ENCODE measurements at regions not wholly inside any gene's neighbourhood (a gene's known extent, or its start where the extent isn't known, plus 50 kb on each side); places are given as distances from the start of the nearest gene placed in this dataset.

- Histone ChIP-seq H3K4me3 (no peak overlapping the region), H3K9me3 (no peaks in the 10 kb centered on the region), H3K4me1 (ENCODE audit: insufficient read depth) (peaks cover 3% of the 10 kb centered on the region), H3K27ac (no peak overlapping the region), H3K36me3 (no peaks in the 10 kb centered on the region), H3K27me3 (no peaks in the 10 kb centered on the region)
- WGBS, 3 donors: 64 to 70% (median 68%) methylated on average over 1 of the region's 1 CpG
- no peak for DNase-seq
- TF ChIP-seq CTCF (IDR thresholded peaks at IDR 0.05): no peak
- TF ChIP-seq POLR2A (IDR thresholded peaks at IDR 0.05): no peak
- intact Hi-C loops (cut with DNase I): no loop called here
Measured at GRCh38 chr10:10855151-10855581, 162.5 kb upstream of the CELF2 start.

GRCh38 chr10:10860455-10860976 is 157.2 kb upstream of the CELF2 start:
- TF ChIP-seq POLR2A (IDR thresholded peaks at IDR 0.05) (no peak), CTCF (IDR thresholded peaks at IDR 0.05) (no peak), EP300 (IDR thresholded peaks at IDR 0.05) (no peak)
- no peaks in the 10 kb centered on the region for H3K36me3 ChIP-seq
- DNase-seq: no peak
- no peaks in the 10 kb centered on the region for H3K4me1 ChIP-seq (ENCODE audit: insufficient read depth)
- H3K4me3 ChIP-seq: no peak overlapping the region
- H3K27ac ChIP-seq: no peak overlapping the region
- intact Hi-C loops (cut with DNase I): no loop called here
- WGBS, 3 donors: 84 to 85% (median 84%) methylated on average over 2 of the region's 2 CpGs
- no peaks in the 10 kb centered on the region for H3K9me3 ChIP-seq
- H3K27me3 ChIP-seq: no peaks in the 10 kb centered on the region

GRCh38 chr10:10865303-10865702 is 152.4 kb upstream of the CELF2 start:
- no peak for DNase-seq
- Histone ChIP-seq H3K9me3 (no peaks in the 10 kb centered on the region), H3K36me3 (no peaks in the 10 kb centered on the region), H3K4me1 (ENCODE audit: insufficient read depth) (no peaks in the 10 kb centered on the region), H3K27me3 (no peaks in the 10 kb centered on the region), H3K4me3 (no peak overlapping the region), H3K27ac (no peak overlapping the region)
- intact Hi-C loops (cut with DNase I): no loop called here
- TF ChIP-seq POLR2A (IDR thresholded peaks at IDR 0.05): no peak
- TF ChIP-seq EP300 (IDR thresholded peaks at IDR 0.05): no peak
- no peak for TF ChIP-seq CTCF (IDR thresholded peaks at IDR 0.05)
- 65 to 91% (median 72%) methylated on average over 3 of the region's 3 CpGs for whole genome bisulfite sequencing, 3 donors

GRCh38 chr10:10865913-10866312 is 151.8 kb upstream of the CELF2 start:
- Histone ChIP-seq H3K36me3 (no peaks in the 10 kb centered on the region), H3K9me3 (no peaks in the 10 kb centered on the region), H3K27ac (no peak overlapping the region), H3K27me3 (no peaks in the 10 kb centered on the region), H3K4me3 (no peak overlapping the region), H3K4me1 (ENCODE audit: insufficient read depth) (no peaks in the 10 kb centered on the region)
- intact Hi-C loops (cut with DNase I): no loop called here
- DNase-seq: no peak
- TF ChIP-seq EP300 (IDR thresholded peaks at IDR 0.05): no peak
- 92 to 94% (median 94%) methylated on average over 6 of the region's 6 CpGs for WGBS, 3 donors

- intact Hi-C loops (cut with DNase I): no loop called here
- WGBS, 3 donors: 90 to 94% (median 93%) methylated on average over 4 of the region's 4 CpGs
- no peak overlapping the region for H3K27ac ChIP-seq
Measured at GRCh38 chr10:10869592-10869991, 148.1 kb upstream of the CELF2 start.

More at GRCh38 chr10:10869592-10869991, 148.1 kb upstream of the CELF2 start:
- Histone ChIP-seq H3K4me3 (no peak overlapping the region), H3K4me1 (ENCODE audit: insufficient read depth) (peaks cover 4% of the 10 kb centered on the region), H3K9me3 (no peaks in the 10 kb centered on the region), H3K36me3 (no peaks in the 10 kb centered on the region), H3K27me3 (no peaks in the 10 kb centered on the region)
- no peak for TF ChIP-seq EP300 (IDR thresholded peaks at IDR 0.05)
- TF ChIP-seq POLR2A (IDR thresholded peaks at IDR 0.05): no peak
- TF ChIP-seq CTCF (IDR thresholded peaks at IDR 0.05): no peak
- no peak for DNase-seq
